ENCODE measurements at regions not wholly inside any gene's neighbourhood (a gene's known extent, or its start where the extent isn't known, plus 50 kb on each side); places are given as distances from the start of the nearest gene placed in this dataset.
A peak's percentile ranks its signal among the peaks of the same experiment; 100 is the strongest.

- DNase-seq (ENCODE audit: low read depth in 3 of 3, low spot score in 2 of 3) = no peak
Measured at GRCh38 chr4:176441594-176441993, 121.8 kb downstream of the SPCS3 start.

GRCh38 chr4:176443117-176443516 lies 123.4 kb downstream of the SPCS3 start:
- DNase-seq (ENCODE audit: low read depth in 3 of 3, low spot score in 2 of 3) = no peak

GRCh38 chr4:176443646-176444409 lies 124.1 kb downstream of the SPCS3 start:
- DNase-seq (ENCODE audit: low read depth in 3 of 3, low spot score in 2 of 3) = no peak

- no peak for DNase-seq (ENCODE audit: low read depth in 3 of 3, low spot score in 2 of 3)
Measured at GRCh38 chr4:176444741-176445140, 125.0 kb downstream of the SPCS3 start.

- DNase-seq (ENCODE audit: low read depth in 3 of 3, low spot score in 2 of 3) = no peak
Measured at GRCh38 chr4:176448761-176449160, 129.0 kb downstream of the SPCS3 start.

- DNase-seq (ENCODE audit: low read depth in 3 of 3, low spot score in 2 of 3) = no peak
Measured at GRCh38 chr4:176451443-176451842, 131.7 kb downstream of the SPCS3 start.

- DNase-seq (ENCODE audit: low read depth in 3 of 3, low spot score in 2 of 3) = no peak
Measured at GRCh38 chr4:176453079-176453478, 133.3 kb downstream of the SPCS3 start.

GRCh38 chr4:176453658-176454057 lies 133.9 kb downstream of the SPCS3 start:
- DNase-seq (ENCODE audit: low read depth in 3 of 3, low spot score in 2 of 3) = no peak

- no peak for DNase-seq (ENCODE audit: low read depth in 3 of 3, low spot score in 2 of 3)
Measured at GRCh38 chr4:176464748-176465147, 145.0 kb downstream of the SPCS3 start.

GRCh38 chr4:176467001-176467400 lies 147.2 kb downstream of the SPCS3 start:
- DNase-seq (ENCODE audit: low read depth in 3 of 3, low spot score in 2 of 3) = no peak

GRCh38 chr4:176469546-176469945 lies 149.8 kb downstream of the SPCS3 start:
- DNase-seq (ENCODE audit: low read depth in 3 of 3, low spot score in 2 of 3) = no peak

- DNase-seq (ENCODE audit: low read depth in 3 of 3, low spot score in 2 of 3) = no peak
Measured at GRCh38 chr4:176470671-176471070, 150.9 kb downstream of the SPCS3 start.

GRCh38 chr4:176475067-176475466 lies 155.3 kb downstream of the SPCS3 start:
- no peak for DNase-seq (ENCODE audit: low read depth in 3 of 3, low spot score in 2 of 3)

- no peak for DNase-seq (ENCODE audit: low read depth in 3 of 3, low spot score in 2 of 3)
Measured at GRCh38 chr4:176478076-176478475, 158.3 kb downstream of the SPCS3 start.

- no peak for DNase-seq (ENCODE audit: low read depth in 3 of 3, low spot score in 2 of 3)
Measured at GRCh38 chr4:176479767-176480166, 160.0 kb downstream of the SPCS3 start.

- no peak for DNase-seq (ENCODE audit: low read depth in 3 of 3, low spot score in 2 of 3)
Measured at GRCh38 chr4:176482972-176483371, 163.2 kb downstream of the SPCS3 start.

GRCh38 chr4:176484301-176484984 lies 164.7 kb downstream of the SPCS3 start:
- DNase-seq (ENCODE audit: low read depth in 3 of 3, low spot score in 2 of 3) = no peak

- no peak for DNase-seq (ENCODE audit: low read depth in 3 of 3, low spot score in 2 of 3)
Measured at GRCh38 chr4:176489001-176489400, 169.2 kb downstream of the SPCS3 start.

- DNase-seq (ENCODE audit: low read depth in 3 of 3, low spot score in 2 of 3) = peak in 1 of 3 donors; percentile 10
Measured at GRCh38 chr4:176492646-176493302, 173.0 kb downstream of the SPCS3 start.

- no peak for DNase-seq (ENCODE audit: low read depth in 3 of 3, low spot score in 2 of 3)
Measured at GRCh38 chr4:176498617-176499256, 179.0 kb downstream of the SPCS3 start.

- DNase-seq (ENCODE audit: low read depth in 3 of 3, low spot score in 2 of 3) = no peak
Measured at GRCh38 chr4:176499518-176499917, 179.8 kb downstream of the SPCS3 start.

Data from right renal cortex interstitium (tissue), 3 donors.